K562 (cell line): ENCODE measurements at regions not wholly inside any gene's neighbourhood (a gene's known extent, or its start where the extent isn't known, plus 50 kb on each side); places are given as distances from the start of the nearest gene placed in this dataset.

Source experiments
- ATAC-seq: fragments of 200-7000 bp; cut with Tn5 transposase; 3 replicates; pipeline ENCODE4 v1.9.1; 2020; ENCODE audit warnings: moderate library complexity
- BruUV-seq: library from RNA; stranded (reverse); fragments of 400-500 nt; replicated peaks from 2 replicates; lab custom pipeline; 2021; lab: Mats Ljungman, UMichigan
- CTCF ChIA-PET: fragments of 300-600 bp; formaldehyde crosslinking; extraction: SDS; loops from one replicate; lab custom pipeline; 2021; ENCODE audit warnings: low intra/inter-chr PET ratio; lab: Yijun Ruan, JAX
- POLR2A ChIA-PET: fragments of 300-600, 350-650 bp; sonication (Branson Sonifier 250); formaldehyde crosslinking; extraction: SDS; loops from one replicate; lab custom pipeline; 2021; ENCODE audit warnings: antibody characterized with exemption, inconsistent platforms; lab: Yijun Ruan, JAX
- DNase-seq, 4 experiments: peaks; one replicate each; pipeline versions ENCODE4 v3.0.0 to v3.0.0-alpha.2; 2011 to 2018; ENCODE audit warnings: low spot score in 3 of 4, mixed read lengths in 3 of 4; ENCODE audit errors: extremely low read depth in 1 of 4
- FAIRE-seq: peaks from 2 replicates; lab custom pipeline; 2011; peaks lifted over from hg19 to GRCh38; lab: Jason Lieb, UNC
- H2AFZ ChIP-seq: 2 replicates; pipeline ENCODE4 v1.6.0; 2011; ENCODE audit warnings: low read depth, low read length, control low read depth, inconsistent platforms
- H3K27ac ChIP-seq: fragments of 200-600 bp; 3 replicates; pipeline ENCODE4 v1.8.0; 2011; ENCODE audit warnings: low read depth, mild to moderate bottlenecking, control low read depth, inconsistent platforms, low read length, moderate library complexity, mixed read lengths; ENCODE audit errors: extremely low read depth
- H3K27me3 ChIP-seq, 2 experiments: fragments of 300-600 bp in 1 of 2; 2 replicates in 1 of 2; 3 replicates in 1 of 2; pipeline versions ENCODE4 v1.6.0 to v1.8.0; 2011; ENCODE audit warnings: inconsistent platforms in 2 of 2, low read length in 2 of 2, mild to moderate bottlenecking in 1 of 2, mixed read lengths in 1 of 2, moderate library complexity in 1 of 2; ENCODE audit not compliant: control insufficient read depth in 2 of 2, insufficient read depth in 2 of 2
- H3K36me3 ChIP-seq: fragments of 300-600 bp; 3 replicates; pipeline ENCODE4 v1.8.0; 2011; ENCODE audit warnings: mild to moderate bottlenecking, low read length, inconsistent platforms; ENCODE audit not compliant: control insufficient read depth, insufficient read depth
- H3K4me1 ChIP-seq, 2 experiments: fragments of 200-600 bp in 1 of 2; replicated peaks in 1 of 2; 2 replicates in 1 of 2; 3 replicates in 1 of 2; pipeline versions ENCODE4 v1.5.1 to v1.8.0; 2011; ENCODE audit warnings: inconsistent platforms in 2 of 2, low read length in 2 of 2, mild to moderate bottlenecking in 1 of 2, mixed read lengths in 1 of 2, moderate library complexity in 1 of 2; ENCODE audit not compliant: control insufficient read depth in 2 of 2, insufficient read depth in 2 of 2
- H3K4me2 ChIP-seq: 2 replicates; pipeline ENCODE4 v1.6.1; 2011; ENCODE audit warnings: low read length, control low read depth, inconsistent platforms, mixed read lengths; ENCODE audit not compliant: insufficient read depth
- H3K4me3 ChIP-seq: fragments of 200-600 bp; sonication (generic), shearing (Covaris generic); 2 replicates; pipeline ENCODE4 v1.5.1; 2016; ENCODE audit warnings: control low read depth, inconsistent platforms
- H3K79me2 ChIP-seq: fragments of 200-600 bp; 3 replicates; pipeline ENCODE4 v1.8.0; 2011; ENCODE audit warnings: low read length, inconsistent platforms; ENCODE audit not compliant: control insufficient read depth, insufficient read depth
- H3K9ac ChIP-seq, 2 experiments: 2 replicates each; pipeline versions ENCODE4 v1.6.0 to v1.6.1; 2011; ENCODE audit warnings: low read depth in 2 of 2, low read length in 2 of 2, control low read depth in 1 of 2, inconsistent platforms in 1 of 2, mild to moderate bottlenecking in 1 of 2, mixed read lengths in 1 of 2; ENCODE audit not compliant: insufficient read depth in 1 of 2
- H3K9me1 ChIP-seq: one replicate; pipeline ENCODE4 v1.6.0; 2011; ENCODE audit warnings: inconsistent platforms, mild to moderate bottlenecking, low read length, moderate library complexity; ENCODE audit not compliant: control insufficient read depth, insufficient read depth
- H3K9me3 ChIP-seq: replicated peaks from 2 replicates; pipeline ENCODE4 v1.5.1; 2011; ENCODE audit warnings: low read depth, low read length, inconsistent platforms; ENCODE audit not compliant: control insufficient read depth, insufficient read depth
- H4K20me1 ChIP-seq: replicated peaks from 2 replicates; pipeline ENCODE4 v1.6.1; 2011; ENCODE audit warnings: low read length, inconsistent platforms, mixed read lengths; ENCODE audit not compliant: control insufficient read depth, insufficient read depth
- CBFA2T2 ChIP-seq: fragments of 450-650 bp; conservative IDR thresholded peaks from 2 replicates; pipeline ENCODE4 v1.6.1; 2017; ENCODE audit warnings: mild to moderate bottlenecking
- HDAC1 ChIP-seq, 2 experiments: fragments of 450-650 bp; IDR thresholded peaks; 2 replicates each; pipeline ENCODE4 v1.6.1; 2016 to 2017; ENCODE audit warnings: inconsistent platforms in 1 of 2, mild to moderate bottlenecking in 1 of 2, moderate library complexity in 1 of 2
- PPARD ChIP-seq: fragments of 250-450 bp; sonication (Bioruptor Pico); IDR thresholded peaks from 2 replicates; pipeline ENCODE4 v1.8.0; 2022; ENCODE audit warnings: inconsistent platforms, mild to moderate bottlenecking, moderate library complexity
- PRMT5 ChIP-seq: sonication (generic); formaldehyde crosslinking; IDR thresholded peaks from 2 replicates; pipeline ENCODE4 v1.5.0; 2020; ENCODE audit warnings: missing genetic modification reagents
- RBM15 ChIP-seq: fragments of 200-400 bp; formaldehyde crosslinking; IDR thresholded peaks from 2 replicates; pipeline ENCODE4 v1.6.1; 2018; ENCODE audit warnings: mild to moderate bottlenecking, low read length, moderate library complexity; ENCODE audit not compliant: insufficient read depth
- U2AF2 ChIP-seq: fragments of 200-400 bp; formaldehyde crosslinking; optimal IDR thresholded peaks from 2 replicates; pipeline ENCODE3; 2017; ENCODE audit warnings: low read depth, mild to moderate bottlenecking, low read length
- ZNF146 ChIP-seq: IDR thresholded peaks from one replicate; pipeline ENCODE4 v1.6.1; 2018; ENCODE audit warnings: missing compliant biosample characterization; ENCODE audit not compliant: unreplicated experiment
- ZNF212 ChIP-seq: fragments of 450-650 bp; formaldehyde crosslinking; IDR thresholded peaks from 2 replicates; pipeline ENCODE4 v1.4.0; 2020; ENCODE audit warnings: mild to moderate bottlenecking
- ZNF583 ChIP-seq: fragments of 250-450 bp; sonication (Bioruptor Pico); IDR thresholded peaks from 2 replicates; pipeline ENCODE4 v1.4.0; 2020
- ZNF780A ChIP-seq: fragments of 250-450 bp; sonication (Bioruptor Pico); IDR thresholded peaks from 2 replicates; pipeline ENCODE4 v1.5.0; 2021; ENCODE audit warnings: mild to moderate bottlenecking
- WGBS: fragments of 100-300 bp; shearing (Covaris generic); methylation state at CpG from one replicate; pipeline ENCODE4 v1.1.6; 2016; ENCODE audit warnings: low coverage, mixed read lengths; ENCODE audit not compliant: insufficient coverage; ENCODE audit errors: missing lambda C conversion rate; 5-methylcytosine and 5-hydroxymethylcytosine counted together
- in situ Hi-C: fragments of 300-500 bp; cut with MboI; formaldehyde crosslinking; loops from 4 replicates; pipeline ENCODE4 v1.15.0; 2018; ENCODE audit warnings: inconsistent platforms, mixed read lengths
- intact Hi-C: fragments of 100-400 bp; cut with micrococcal nuclease; formaldehyde crosslinking; loops from 2 replicates; pipeline ENCODE4 v1.14.2; 2022
- TF ChIP-seq, protein P1 (sequence below): fragments of 200-800 bp; sonication (Bioruptor generic); IDR thresholded peaks from 2 replicates; pipeline ENCODE4 v1.6.1; 2017; ENCODE audit warnings: missing genetic modification characterization, missing compliant biosample characterization
- TF ChIP-seq, protein P2 (sequence below): fragments of 250-450 bp; sonication (Bioruptor Pico); IDR thresholded peaks from 2 replicates; pipeline ENCODE4 v1.8.0; 2022; ENCODE audit warnings: inconsistent platforms, mild to moderate bottlenecking, moderate library complexity, borderline replicate concordance
- TF ChIP-seq, protein P3 (sequence below): sonication (generic); formaldehyde crosslinking; IDR thresholded peaks from 2 replicates; pipeline ENCODE4 v1.8.1; 2022; ENCODE audit warnings: missing genetic modification reagents
- TF ChIP-seq, protein P4 (sequence below): fragments of 450-650 bp; IDR thresholded peaks from 2 replicates; pipeline ENCODE4 v1.7.1; 2018; ENCODE audit warnings: mild to moderate bottlenecking, low read depth; ENCODE audit not compliant: partially characterized antibody
- TF ChIP-seq, protein P5 (sequence below): fragments of 250-450 bp; sonication (Bioruptor Pico); IDR thresholded peaks from 2 replicates; pipeline ENCODE4 v1.5.0; 2021

DNA sequence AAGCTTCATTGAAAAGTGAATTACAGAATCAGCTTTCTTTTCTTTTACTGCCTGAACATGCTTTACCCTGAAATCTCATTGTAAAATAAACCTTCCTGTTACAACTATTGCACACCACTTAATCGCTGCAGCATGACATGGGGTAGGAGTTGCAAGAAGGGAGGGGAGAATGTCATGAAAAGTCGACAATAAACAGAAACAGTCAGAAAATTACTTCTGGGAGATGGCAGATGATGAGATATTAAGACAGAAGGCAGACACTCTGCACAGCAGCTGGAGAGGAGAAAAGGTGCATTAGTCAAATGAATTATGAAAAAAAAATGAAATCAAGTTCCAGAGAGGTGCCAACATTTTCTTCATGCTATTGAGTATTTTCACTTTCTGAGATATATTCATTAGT, 287.7 kb downstream of the PCDH7 start:
- Histone ChIP-seq H3K4me3 (no peak overlapping the region), H3K9me1 (no peaks in the 10 kb centered on the region)
- intact Hi-C loops, result no loop called here
- TF ChIP-seq U2AF2 (no peak), PPARD (no peak), ZNF583 (CRISPR knock-in tag) (no peak), ZNF146 (no peak), ZNF212 (CRISPR knock-in tag) (no peak), CBFA2T2 (no peak), ZNF780A (no peak), PRMT5 (CRISPR knock-in tag) (no peak), RBM15 (no peak), HDAC1 (IDR thresholded peaks at IDR 0.05) (no peak)
- TF ChIP-seq, protein P1, sequence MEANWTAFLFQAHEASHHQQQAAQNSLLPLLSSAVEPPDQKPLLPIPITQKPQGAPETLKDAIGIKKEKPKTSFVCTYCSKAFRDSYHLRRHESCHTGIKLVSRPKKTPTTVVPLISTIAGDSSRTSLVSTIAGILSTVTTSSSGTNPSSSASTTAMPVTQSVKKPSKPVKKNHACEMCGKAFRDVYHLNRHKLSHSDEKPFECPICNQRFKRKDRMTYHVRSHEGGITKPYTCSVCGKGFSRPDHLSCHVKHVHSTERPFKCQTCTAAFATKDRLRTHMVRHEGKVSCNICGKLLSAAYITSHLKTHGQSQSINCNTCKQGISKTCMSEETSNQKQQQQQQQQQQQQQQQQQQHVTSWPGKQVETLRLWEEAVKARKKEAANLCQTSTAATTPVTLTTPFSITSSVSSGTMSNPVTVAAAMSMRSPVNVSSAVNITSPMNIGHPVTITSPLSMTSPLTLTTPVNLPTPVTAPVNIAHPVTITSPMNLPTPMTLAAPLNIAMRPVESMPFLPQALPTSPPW, result no peak
- TF ChIP-seq, protein P2, sequence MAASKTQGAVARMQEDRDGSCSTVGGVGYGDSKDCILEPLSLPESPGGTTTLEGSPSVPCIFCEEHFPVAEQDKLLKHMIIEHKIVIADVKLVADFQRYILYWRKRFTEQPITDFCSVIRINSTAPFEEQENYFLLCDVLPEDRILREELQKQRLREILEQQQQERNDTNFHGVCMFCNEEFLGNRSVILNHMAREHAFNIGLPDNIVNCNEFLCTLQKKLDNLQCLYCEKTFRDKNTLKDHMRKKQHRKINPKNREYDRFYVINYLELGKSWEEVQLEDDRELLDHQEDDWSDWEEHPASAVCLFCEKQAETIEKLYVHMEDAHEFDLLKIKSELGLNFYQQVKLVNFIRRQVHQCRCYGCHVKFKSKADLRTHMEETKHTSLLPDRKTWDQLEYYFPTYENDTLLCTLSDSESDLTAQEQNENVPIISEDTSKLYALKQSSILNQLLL (CRISPR knock-in tag), result no peak
- TF ChIP-seq, protein P3, sequence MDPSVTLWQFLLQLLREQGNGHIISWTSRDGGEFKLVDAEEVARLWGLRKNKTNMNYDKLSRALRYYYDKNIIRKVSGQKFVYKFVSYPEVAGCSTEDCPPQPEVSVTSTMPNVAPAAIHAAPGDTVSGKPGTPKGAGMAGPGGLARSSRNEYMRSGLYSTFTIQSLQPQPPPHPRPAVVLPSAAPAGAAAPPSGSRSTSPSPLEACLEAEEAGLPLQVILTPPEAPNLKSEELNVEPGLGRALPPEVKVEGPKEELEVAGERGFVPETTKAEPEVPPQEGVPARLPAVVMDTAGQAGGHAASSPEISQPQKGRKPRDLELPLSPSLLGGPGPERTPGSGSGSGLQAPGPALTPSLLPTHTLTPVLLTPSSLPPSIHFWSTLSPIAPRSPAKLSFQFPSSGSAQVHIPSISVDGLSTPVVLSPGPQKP (CRISPR knock-in tag), result no peak
- TF ChIP-seq, protein P4, sequence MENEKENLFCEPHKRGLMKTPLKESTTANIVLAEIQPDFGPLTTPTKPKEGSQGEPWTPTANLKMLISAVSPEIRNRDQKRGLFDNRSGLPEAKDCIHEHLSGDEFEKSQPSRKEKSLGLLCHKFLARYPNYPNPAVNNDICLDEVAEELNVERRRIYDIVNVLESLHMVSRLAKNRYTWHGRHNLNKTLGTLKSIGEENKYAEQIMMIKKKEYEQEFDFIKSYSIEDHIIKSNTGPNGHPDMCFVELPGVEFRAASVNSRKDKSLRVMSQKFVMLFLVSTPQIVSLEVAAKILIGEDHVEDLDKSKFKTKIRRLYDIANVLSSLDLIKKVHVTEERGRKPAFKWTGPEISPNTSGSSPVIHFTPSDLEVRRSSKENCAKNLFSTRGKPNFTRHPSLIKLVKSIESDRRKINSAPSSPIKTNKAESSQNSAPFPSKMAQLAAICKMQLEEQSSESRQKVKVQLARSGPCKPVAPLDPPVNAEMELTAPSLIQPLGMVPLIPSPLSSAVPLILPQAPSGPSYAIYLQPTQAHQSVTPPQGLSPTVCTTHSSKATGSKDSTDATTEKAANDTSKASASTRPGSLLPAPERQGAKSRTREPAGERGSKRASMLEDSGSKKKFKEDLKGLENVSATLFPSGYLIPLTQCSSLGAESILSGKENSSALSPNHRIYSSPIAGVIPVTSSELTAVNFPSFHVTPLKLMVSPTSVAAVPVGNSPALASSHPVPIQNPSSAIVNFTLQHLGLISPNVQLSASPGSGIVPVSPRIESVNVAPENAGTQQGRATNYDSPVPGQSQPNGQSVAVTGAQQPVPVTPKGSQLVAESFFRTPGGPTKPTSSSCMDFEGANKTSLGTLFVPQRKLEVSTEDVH, result no peak
- TF ChIP-seq, protein P5, sequence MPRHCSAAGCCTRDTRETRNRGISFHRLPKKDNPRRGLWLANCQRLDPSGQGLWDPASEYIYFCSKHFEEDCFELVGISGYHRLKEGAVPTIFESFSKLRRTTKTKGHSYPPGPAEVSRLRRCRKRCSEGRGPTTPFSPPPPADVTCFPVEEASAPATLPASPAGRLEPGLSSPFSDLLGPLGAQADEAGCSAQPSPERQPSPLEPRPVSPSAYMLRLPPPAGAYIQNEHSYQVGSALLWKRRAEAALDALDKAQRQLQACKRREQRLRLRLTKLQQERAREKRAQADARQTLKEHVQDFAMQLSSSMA (CRISPR knock-in tag), result no peak
- TF ChIP-seq, all 486 proteins: peak for 0
- no peaks in the 10 kb centered on the region for H3K36me3 ChIP-seq
- in situ Hi-C loops, result no loop called here
- no peaks in the 10 kb centered on the region for H3K79me2 ChIP-seq
- FAIRE-seq (no peak), DNase-seq (no peak), ATAC-seq (no peak)
- no peaks in the 10 kb centered on the region for H3K4me1 ChIP-seq
- no peak overlapping the region for H2AFZ ChIP-seq
- ChIA-PET POLR2A (interaction anchor here (0.7 kb wide), 1 partner anchor 16 kb away, joined by 5 read pairs; no protein-coding TSS in a partner anchor), CTCF (no interaction called here)
- BruUV-seq, result no TSS peak
- no peaks in the 10 kb centered on the region for H4K20me1 ChIP-seq
- no peaks in the 10 kb centered on the region for H3K9me3 ChIP-seq
- H3K27ac ChIP-seq, result no peak overlapping the region
- no peak overlapping the region for H3K9ac ChIP-seq
- 0% methylated on average over 2 of the region's 2 CpGs for WGBS
- no peaks in the 10 kb centered on the region for H3K27me3 ChIP-seq
- H3K4me2 ChIP-seq, result no peak overlapping the region
